T-helper 1 cell treated with Interleukin-12 subunit alpha and Interleukin-12 subunit beta and Interleukin-4 antibody, amounts not matched to agents 30 ng/mL and 1 ng/mL, for 36 hours (primary cell): ENCODE measurements at regions not wholly inside any gene's neighbourhood (a gene's known extent, or its start where the extent isn't known, plus 50 kb on each side); places are given as distances from the start of the nearest gene placed in this dataset.

Source experiments
- intact Hi-C: fragments of 100-400 bp; cut with micrococcal nuclease; formaldehyde crosslinking; loops from one replicate; pipeline ENCODE4 v1.15.1; 2024

GRCh38 chr3:22296601-22297000 lies 545.6 kb upstream of the ZNF385D start:
- intact Hi-C loops: no loop called here

GRCh38 chr3:22297436-22297835 lies 546.4 kb upstream of the ZNF385D start:
- intact Hi-C loops: no loop called here

- intact Hi-C loops: no loop called here
Observed at GRCh38 chr3:22306454-22306853, 555.4 kb upstream of the ZNF385D start.

DNA sequence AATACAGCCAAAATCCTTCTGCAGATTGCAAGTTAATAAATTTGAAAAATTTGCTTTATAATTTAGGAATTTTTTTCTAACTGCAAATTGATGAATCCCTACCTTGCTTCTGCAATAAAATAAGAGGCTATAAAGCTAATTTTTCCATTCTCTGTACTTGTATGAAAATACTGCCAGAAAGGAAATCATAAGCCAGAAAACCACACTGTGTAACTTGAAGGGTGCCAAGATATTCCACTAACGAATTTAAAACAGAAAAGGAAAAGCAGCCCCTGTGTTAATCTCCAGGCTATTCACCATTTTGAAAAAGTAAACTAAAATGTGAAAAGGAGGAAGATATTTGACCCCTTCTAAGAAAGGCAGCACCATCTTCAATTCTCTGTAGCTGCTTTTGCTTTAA lies 557.9 kb upstream of the ZNF385D start:
- intact Hi-C loops: no loop called here

GRCh38 chr3:22315925-22316324 lies 564.9 kb upstream of the ZNF385D start:
- intact Hi-C loops: no loop called here

- intact Hi-C loops: no loop called here
Observed at GRCh38 chr3:22318325-22318724, 567.3 kb upstream of the ZNF385D start.

GRCh38 chr3:22319446-22319845 lies 568.4 kb upstream of the ZNF385D start:
- intact Hi-C loops: no loop called here

GRCh38 chr3:22322861-22323260 lies 571.9 kb upstream of the ZNF385D start:
- intact Hi-C loops: no loop called here

GRCh38 chr3:22326305-22326704 lies 575.3 kb upstream of the ZNF385D start:
- intact Hi-C loops: no loop called here

DNA sequence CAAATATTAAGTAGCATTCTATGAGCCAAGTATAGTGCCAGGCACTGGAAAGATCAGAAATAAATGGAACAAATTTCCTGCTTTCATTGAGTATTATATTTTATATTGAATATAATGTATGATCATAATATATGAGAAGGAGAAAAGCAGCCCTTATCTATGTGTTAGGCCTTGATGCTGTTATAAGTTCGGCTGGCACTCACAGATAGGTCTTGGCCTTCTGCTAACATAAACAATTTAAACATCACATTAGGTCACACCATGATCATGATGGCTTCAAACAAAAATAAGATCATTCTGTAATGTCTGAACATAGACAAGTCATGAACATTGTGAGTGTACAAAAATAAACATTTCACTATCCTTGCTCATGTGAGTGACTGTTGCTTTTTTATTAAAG lies 584.0 kb upstream of the ZNF385D start:
- intact Hi-C loops: no loop called here

GRCh38 chr3:22349215-22349851 lies 598.3 kb upstream of the ZNF385D start:
- intact Hi-C loops: no loop called here

GRCh38 chr3:22351806-22352205 lies 600.8 kb upstream of the ZNF385D start:
- intact Hi-C loops: no loop called here

GRCh38 chr3:22353126-22353525 lies 602.1 kb upstream of the ZNF385D start:
- intact Hi-C loops: no loop called here

- intact Hi-C loops: no loop called here
Observed at GRCh38 chr3:22358334-22358733, 607.3 kb upstream of the ZNF385D start.

DNA sequence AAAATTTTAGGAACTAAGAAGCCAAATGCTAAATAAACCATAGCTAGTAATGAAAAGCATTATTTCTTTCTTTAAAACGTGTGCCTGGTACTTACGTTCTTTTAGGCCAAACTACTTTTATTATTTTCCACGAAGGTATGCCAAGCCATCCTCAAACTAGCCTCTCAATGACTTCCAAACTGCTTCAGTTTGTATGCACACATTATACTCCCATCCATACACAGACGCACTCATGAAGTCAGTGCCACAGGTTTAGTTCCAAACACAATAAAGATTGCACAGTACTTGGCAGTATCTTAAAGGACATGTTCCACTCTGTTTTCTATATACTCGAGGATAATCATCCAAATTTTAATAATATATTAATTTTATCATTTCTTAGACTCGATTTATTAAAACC lies 609.2 kb upstream of the ZNF385D start:
- intact Hi-C loops: no loop called here

GRCh38 chr3:22360970-22361369 lies 610.0 kb upstream of the ZNF385D start:
- intact Hi-C loops: no loop called here

- intact Hi-C loops: no loop called here
Observed at GRCh38 chr3:22361521-22361920, 610.5 kb upstream of the ZNF385D start.

DNA sequence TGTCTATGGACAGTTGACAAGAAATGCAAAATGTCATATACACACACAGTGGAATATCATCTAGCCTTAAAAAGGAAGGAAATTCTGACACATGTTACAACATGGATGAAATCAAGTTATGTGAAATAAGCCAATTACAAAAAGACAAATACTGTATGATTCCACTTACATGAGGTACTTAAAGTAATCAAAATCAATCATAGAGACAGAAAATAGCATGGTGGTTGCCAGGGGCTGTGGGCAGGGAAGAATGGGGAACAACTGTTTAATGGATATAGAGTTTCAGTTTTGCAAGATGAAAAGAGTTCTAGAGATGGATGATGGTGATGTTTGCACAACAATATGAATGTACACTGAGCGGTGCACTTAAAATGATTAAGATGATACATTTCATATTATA lies 613.8 kb upstream of the ZNF385D start:
- intact Hi-C loops: no loop called here

- intact Hi-C loops: no loop called here
Observed at GRCh38 chr3:22366781-22367180, 615.8 kb upstream of the ZNF385D start.

DNA sequence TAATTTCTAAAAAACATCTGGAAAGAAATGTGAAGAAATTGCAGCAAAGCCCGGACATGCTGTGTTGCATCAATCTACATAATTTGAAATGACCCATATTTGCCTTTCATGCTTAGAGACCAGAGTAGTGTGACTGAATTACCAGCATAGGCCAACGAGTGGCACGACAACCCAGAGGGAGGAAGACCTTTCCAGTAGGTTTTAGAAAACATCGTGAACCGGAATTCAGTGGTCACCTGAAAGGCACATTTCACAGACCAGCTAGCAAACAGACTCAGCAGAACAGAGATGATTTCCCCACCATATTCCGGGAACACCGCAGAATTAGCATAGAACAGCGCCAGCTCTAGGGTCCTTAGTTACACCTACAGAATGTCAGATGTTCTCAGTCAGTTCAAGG lies 620.0 kb upstream of the ZNF385D start:
- intact Hi-C loops: no loop called here

- intact Hi-C loops: no loop called here
Observed at GRCh38 chr3:22371607-22372291, 620.7 kb upstream of the ZNF385D start.

GRCh38 chr3:22372292-22373062 lies 621.5 kb upstream of the ZNF385D start:
- intact Hi-C loops: no loop called here

DNA sequence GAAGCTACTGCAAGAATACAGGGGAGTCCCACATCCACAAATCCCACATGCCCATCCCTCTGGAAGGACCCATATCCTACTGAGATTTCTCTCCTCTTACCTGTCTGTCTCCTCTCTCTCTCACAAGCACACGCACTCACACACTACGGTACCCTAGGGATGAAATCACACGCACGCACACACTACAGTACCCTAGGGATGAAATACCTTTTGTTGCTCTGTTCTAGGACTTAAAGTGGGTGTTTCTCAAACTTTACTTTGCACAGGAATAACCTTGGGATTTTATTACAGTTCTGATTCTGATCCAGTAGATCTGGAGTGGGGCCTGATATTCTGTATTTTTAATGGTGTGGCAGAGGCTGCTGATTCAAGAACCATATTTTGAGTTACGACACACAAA lies 622.2 kb upstream of the ZNF385D start:
- intact Hi-C loops: no loop called here
